ENCODE measurements at regions not wholly inside any gene's neighbourhood (a gene's known extent, or its start where the extent isn't known, plus 50 kb on each side); places are given as distances from the start of the nearest gene placed in this dataset.
"Not testable (repeated sequence)": the region's sequence is repeated elsewhere in the genome, so short reads cannot be mapped to it uniquely, and the experiment has no call there.

GRCh38 chr2:21194147-21194546 is 70.4 kb downstream of the TDRD15 start:
- no peak for DNase-seq (ENCODE audit: low spot score)
- in situ Hi-C loops (cut with HindIII; ENCODE audit: low sequenced_read_pairs): no loop called here

- in situ Hi-C loops (cut with HindIII; ENCODE audit: low sequenced_read_pairs): no loop called here
- no peak for DNase-seq (ENCODE audit: low spot score)
Observed at GRCh38 chr2:21194858-21195271, 71.1 kb downstream of the TDRD15 start.

- DNase-seq (ENCODE audit: low spot score): no peak
- in situ Hi-C loops (cut with HindIII; ENCODE audit: low sequenced_read_pairs): no loop called here
Observed at GRCh38 chr2:21195326-21195725, 71.6 kb downstream of the TDRD15 start.

- no peak for DNase-seq (ENCODE audit: low spot score)
- in situ Hi-C loops (cut with HindIII; ENCODE audit: low sequenced_read_pairs): no loop called here
Observed at GRCh38 chr2:21198637-21199036, 74.9 kb downstream of the TDRD15 start.

DNA sequence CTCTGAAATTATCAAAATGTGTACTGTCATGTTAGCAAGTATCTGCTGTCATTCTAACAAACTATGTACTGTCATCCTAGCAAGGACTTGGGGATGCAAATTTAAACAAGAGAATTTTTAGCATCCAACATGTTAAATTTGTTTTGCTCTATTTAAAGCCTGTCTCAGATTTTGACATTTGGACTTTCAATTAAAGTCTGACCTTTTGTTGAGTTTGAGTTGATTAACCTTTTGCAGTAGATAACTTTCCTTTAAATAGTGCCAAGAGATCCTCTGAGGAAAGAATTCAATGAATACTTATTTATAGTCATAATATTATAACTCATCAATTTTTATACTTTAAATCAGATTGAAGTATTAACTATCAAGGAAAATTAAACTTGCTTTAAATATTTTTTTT is 80.2 kb downstream of the TDRD15 start:
- in situ Hi-C loops (cut with HindIII; ENCODE audit: low sequenced_read_pairs): no loop called here
- no peak for DNase-seq (ENCODE audit: low spot score)

DNA sequence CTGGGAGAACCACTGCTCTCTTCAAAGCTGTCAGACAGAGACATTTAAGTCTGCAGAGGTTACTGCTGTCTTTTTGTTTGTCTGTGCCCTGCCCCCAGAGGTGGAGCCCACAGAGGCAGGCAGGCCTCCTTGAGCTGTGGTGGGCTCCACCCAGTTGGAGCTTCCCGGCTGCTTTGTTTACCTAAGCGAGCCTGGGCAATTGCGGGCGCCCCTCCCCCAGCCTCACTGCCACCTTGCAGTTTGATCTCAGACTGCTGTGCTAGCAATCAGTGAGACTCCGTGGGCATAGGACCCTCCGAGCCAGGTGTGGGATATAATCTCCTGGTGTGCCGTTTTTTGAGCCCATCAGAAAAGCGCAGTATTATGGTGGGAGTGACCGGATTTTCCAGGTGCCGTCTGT is 90.3 kb downstream of the TDRD15 start:
- DNase-seq (ENCODE audit: low spot score); in situ Hi-C loops (cut with HindIII; ENCODE audit: low sequenced_read_pairs): not testable (repeated sequence)

DNA sequence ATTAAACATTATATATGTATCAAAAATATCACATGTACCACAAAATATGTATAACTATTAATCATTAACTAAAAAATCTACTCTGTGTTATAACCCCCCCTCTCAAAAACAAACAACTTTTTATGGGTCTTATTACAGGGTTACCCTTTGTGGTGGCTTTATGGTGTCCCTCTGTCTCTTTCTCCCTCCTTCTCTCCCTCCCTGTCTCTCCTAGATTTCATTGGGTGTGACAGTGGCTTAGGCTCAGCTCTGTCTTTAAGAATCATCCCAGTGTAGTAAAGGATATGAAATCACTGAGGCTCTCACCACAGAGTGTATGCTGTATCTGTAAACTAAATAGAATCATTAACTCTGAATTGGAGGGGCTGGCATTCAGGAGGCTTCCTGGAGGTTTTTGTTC is 93.7 kb downstream of the TDRD15 start:
- in situ Hi-C loops (cut with HindIII; ENCODE audit: low sequenced_read_pairs): no loop called here
- DNase-seq (ENCODE audit: low spot score): no peak

DNA sequence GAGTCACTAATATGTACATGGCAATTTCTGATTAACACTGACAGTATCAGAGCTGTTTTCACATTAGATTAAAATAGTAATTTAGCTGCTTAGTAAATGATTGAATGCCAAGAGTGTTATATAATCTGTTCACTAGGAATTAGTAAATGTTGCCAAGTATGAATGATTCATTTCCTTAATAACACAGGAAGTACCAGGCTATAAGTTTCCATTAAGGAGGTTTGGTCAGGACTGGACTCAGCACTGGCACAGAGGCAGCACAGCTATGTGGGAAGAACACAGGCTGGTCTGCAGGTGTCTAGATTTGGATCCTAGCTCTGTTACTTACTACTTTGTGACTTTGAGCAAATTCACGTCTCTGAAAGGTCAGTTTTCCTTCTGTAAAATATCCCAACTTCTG is 97.2 kb downstream of the TDRD15 start:
- in situ Hi-C loops (cut with HindIII; ENCODE audit: low sequenced_read_pairs): no loop called here
- DNase-seq (ENCODE audit: low spot score): no peak

GRCh38 chr2:21223618-21224017 is 99.8 kb downstream of the TDRD15 start:
- in situ Hi-C loops (cut with HindIII; ENCODE audit: low sequenced_read_pairs): no loop called here
- no peak for DNase-seq (ENCODE audit: low spot score)

- in situ Hi-C loops (cut with HindIII; ENCODE audit: low sequenced_read_pairs): no loop called here
- DNase-seq (ENCODE audit: low spot score): no peak
Observed at GRCh38 chr2:21228041-21228895, 104.5 kb downstream of the TDRD15 start.

DNA sequence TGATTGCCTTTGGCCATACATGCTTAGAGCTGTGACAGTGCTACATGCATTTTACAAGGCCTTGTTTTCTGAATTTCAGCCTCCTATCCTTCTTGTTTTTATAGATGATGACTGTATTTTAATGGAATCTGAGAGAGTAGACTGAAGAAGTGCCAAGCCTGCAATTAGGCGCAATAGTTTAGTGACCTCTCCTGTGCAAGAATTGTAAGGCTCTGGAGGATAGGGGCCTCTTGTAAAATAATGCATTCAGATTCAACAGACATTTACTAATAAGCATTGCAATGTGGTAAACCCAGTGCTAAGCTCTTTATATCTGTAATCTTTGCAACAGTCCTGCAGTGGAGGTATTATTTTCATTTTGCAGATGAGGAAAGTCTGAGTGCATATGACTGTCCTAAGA is 105.5 kb downstream of the TDRD15 start:
- no peak for DNase-seq (ENCODE audit: low spot score)
- in situ Hi-C loops (cut with HindIII; ENCODE audit: low sequenced_read_pairs): no loop called here

DNA sequence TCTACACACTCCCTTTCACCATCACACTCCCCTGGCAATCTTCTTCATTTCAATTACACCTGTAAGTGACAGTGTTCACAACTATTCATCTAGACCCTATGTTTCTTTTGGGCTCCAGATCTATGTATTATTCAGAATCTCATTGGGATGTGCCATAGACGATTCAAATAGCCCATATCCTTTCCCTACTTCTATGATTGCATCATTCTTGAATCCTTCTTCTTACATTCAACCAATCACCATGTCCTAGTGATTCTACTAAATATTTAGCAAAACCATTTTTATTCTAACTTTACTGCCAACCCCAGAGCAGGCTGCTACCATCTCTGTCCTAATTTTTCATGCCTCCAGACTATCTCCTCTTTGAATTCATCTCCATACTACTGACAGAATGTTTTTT is 106.4 kb downstream of the TDRD15 start:
- in situ Hi-C loops (cut with HindIII; ENCODE audit: low sequenced_read_pairs): no loop called here
- DNase-seq (ENCODE audit: low spot score): no peak

GRCh38 chr2:21231985-21232384 is 108.2 kb downstream of the TDRD15 start:
- DNase-seq (ENCODE audit: low spot score): no peak
- in situ Hi-C loops (cut with HindIII; ENCODE audit: low sequenced_read_pairs): no loop called here

- no peak for DNase-seq (ENCODE audit: low spot score)
- in situ Hi-C loops (cut with HindIII; ENCODE audit: low sequenced_read_pairs): no loop called here
Observed at GRCh38 chr2:21233194-21233593, 109.4 kb downstream of the TDRD15 start.

DNA sequence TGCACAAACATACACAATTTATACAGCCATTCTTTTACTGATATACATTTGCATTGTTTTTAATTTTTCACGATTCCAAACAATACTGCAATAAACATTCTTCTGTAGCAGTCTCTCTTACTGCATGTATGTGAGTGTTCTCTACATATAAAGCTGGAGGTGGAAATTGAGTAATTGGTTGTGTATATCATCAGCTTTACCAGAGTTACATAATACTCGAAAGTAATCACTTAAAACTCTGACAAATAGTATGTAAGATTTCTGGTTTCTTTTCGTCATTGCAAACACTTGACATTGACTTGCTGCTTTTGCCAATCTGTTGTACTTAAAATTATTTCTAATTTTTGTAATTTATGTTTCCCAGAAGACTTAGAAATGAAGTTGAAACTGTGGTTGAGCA is 110.2 kb downstream of the TDRD15 start:
- in situ Hi-C loops (cut with HindIII; ENCODE audit: low sequenced_read_pairs): no loop called here
- DNase-seq (ENCODE audit: low spot score): no peak

GRCh38 chr2:21234464-21235120 is 110.8 kb downstream of the TDRD15 start:
- no peak for DNase-seq (ENCODE audit: low spot score)
- in situ Hi-C loops (cut with HindIII; ENCODE audit: low sequenced_read_pairs): no loop called here

- DNase-seq (ENCODE audit: low spot score); in situ Hi-C loops (cut with HindIII; ENCODE audit: low sequenced_read_pairs): not testable (repeated sequence)
Observed at GRCh38 chr2:21239749-21240148, 116.0 kb downstream of the TDRD15 start.

GRCh38 chr2:21244161-21244560 is 120.4 kb downstream of the TDRD15 start:
- no peak for DNase-seq (ENCODE audit: low spot score)
- in situ Hi-C loops (cut with HindIII; ENCODE audit: low sequenced_read_pairs): no loop called here

DNA sequence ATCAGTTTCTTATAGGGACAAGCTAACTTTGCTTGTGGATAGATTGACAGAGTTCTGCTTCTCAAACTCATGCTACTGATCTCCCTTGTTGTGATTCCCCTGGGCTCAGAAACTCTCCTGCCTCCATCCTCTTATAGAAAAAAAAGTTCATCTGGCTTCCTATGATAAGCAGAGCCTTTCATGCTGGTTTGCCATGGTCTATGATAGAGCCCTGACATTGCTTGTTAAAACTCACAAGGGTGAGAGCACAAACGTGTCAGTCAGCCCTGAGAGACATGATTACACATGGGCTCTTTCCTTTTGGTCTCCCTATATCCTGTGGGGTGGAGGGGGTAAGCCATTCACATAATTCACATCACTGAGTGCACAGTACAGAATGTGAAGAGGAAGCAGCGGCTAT is 121.8 kb downstream of the TDRD15 start:
- in situ Hi-C loops (cut with HindIII; ENCODE audit: low sequenced_read_pairs): no loop called here
- DNase-seq (ENCODE audit: low spot score): no peak

DNA sequence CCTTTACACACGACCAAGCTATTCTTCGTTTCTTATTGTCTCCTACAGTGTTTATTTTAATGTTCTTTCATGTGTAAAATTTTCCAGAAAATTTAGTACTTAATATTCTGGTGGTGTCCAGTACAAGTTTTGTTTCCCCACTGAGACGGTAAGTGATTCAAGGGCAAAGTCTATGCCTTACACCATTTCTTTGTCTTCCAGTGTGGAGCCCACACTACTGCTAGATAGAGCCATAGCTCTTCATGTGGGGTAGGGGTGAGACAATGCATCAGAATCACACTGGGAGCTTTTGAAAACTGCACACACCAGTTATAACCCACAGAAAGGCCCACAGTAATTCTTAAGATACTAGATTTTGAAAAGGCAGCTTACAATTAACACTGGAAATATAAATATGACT is 125.6 kb downstream of the TDRD15 start:
- DNase-seq (ENCODE audit: low spot score): no peak
- in situ Hi-C loops (cut with HindIII; ENCODE audit: low sequenced_read_pairs): no loop called here

- in situ Hi-C loops (cut with HindIII; ENCODE audit: low sequenced_read_pairs): no loop called here
- DNase-seq (ENCODE audit: low spot score): no peak
Observed at GRCh38 chr2:21250673-21251072, 126.9 kb downstream of the TDRD15 start.
